Uterus (tissue), 3 donors: ENCODE measurements at regions not wholly inside any gene's neighbourhood (a gene's known extent, or its start where the extent isn't known, plus 50 kb on each side); places are given as distances from the start of the nearest gene placed in this dataset.

Experiments used
- DNase-seq, 2 donors: peaks; one replicate each; pipeline ENCODE4 v3.0.0-alpha.2; 2019 to 2020
- H3K27ac ChIP-seq, 2 donors: fragments of 200-600 bp; sonication (generic); 1 replicate in 1 of 2; 2 replicates in 1 of 2; pipeline ENCODE4 v1.5.1; 2016 to 2018
- H3K27me3 ChIP-seq, 2 donors: fragments of 200-600 bp; sonication (generic); one replicate each; pipeline ENCODE4 v1.5.1; 2018 to 2019; ENCODE audit warnings: control low read depth in 1 of 2
- H3K36me3 ChIP-seq, 2 donors: fragments of 200-600 bp; sonication (generic); one replicate each; pipeline ENCODE4 v1.5.1; 2019; ENCODE audit warnings: control low read depth in 1 of 2
- H3K4me1 ChIP-seq, 2 donors: fragments of 200-600 bp; sonication (generic); one replicate each; pipeline ENCODE4 v1.5.1; 2018 to 2019; ENCODE audit warnings: control low read depth in 1 of 2
- H3K4me3 ChIP-seq, 2 donors: fragments of 200-600 bp; sonication (generic); 1 replicate in 1 of 2; 2 replicates in 1 of 2; pipeline ENCODE4 v1.5.1; 2018 to 2019; ENCODE audit warnings: mild to moderate bottlenecking in 1 of 2
- H3K9me3 ChIP-seq, 2 donors: fragments of 200-600 bp; sonication (generic); one replicate each; pipeline ENCODE4 v1.5.1; 2019; ENCODE audit warnings: control low read depth in 1 of 2
- CTCF ChIP-seq, 4 experiments: fragments of 200-600 bp in 2 of 4; fragments of 450-650 bp in 2 of 4; sonication (generic) in 2 of 4; IDR thresholded peaks; one replicate each; pipeline ENCODE4 v1.5.1; 2016 to 2019; ENCODE audit warnings: antibody characterized with exemption in 4 of 4, mild to moderate bottlenecking in 2 of 4, moderate library complexity in 1 of 4
- POLR2A ChIP-seq, 2 donors: fragments of 450-650 bp; IDR thresholded peaks; one replicate each; pipeline ENCODE4 v1.6.1; 2016; ENCODE audit warnings: antibody characterized with exemption in 2 of 2, mild to moderate bottlenecking in 1 of 2, moderate library complexity in 1 of 2
- intact Hi-C: fragments of 100-400 bp; cut with DNase I; formaldehyde crosslinking; loops from one replicate; pipeline ENCODE4 v1.15.1; 2023; ENCODE audit warnings: low total_unique reads
- donor health status: DM: yes; HTN: yes; CAD: no.

- TF ChIP-seq POLR2A (IDR thresholded peaks at IDR 0.05): no peak
- TF ChIP-seq CTCF (IDR thresholded peaks at IDR 0.05): no peak
Observed at GRCh38 chr3:111282024-111282423, 210.4 kb downstream of the NECTIN3 start.

GRCh38 chr3:111283165-111283564 lies 211.5 kb downstream of the NECTIN3 start:
- TF ChIP-seq CTCF (IDR thresholded peaks at IDR 0.05) (no peak), POLR2A (IDR thresholded peaks at IDR 0.05) (no peak)
- H3K4me3 ChIP-seq: no peak overlapping the region
- no peaks in the 10 kb centered on the region for H3K4me1 ChIP-seq
- H3K36me3 ChIP-seq: no peaks in the 10 kb centered on the region
- DNase-seq: no peak
- no peaks in the 10 kb centered on the region for H3K27me3 ChIP-seq
- intact Hi-C loops: no loop called here
- no peak overlapping the region for H3K27ac ChIP-seq
- H3K9me3 ChIP-seq: no peaks in the 10 kb centered on the region

More at GRCh38 chr3:111282024-111282423, 210.4 kb downstream of the NECTIN3 start:
- Histone ChIP-seq H3K36me3 (no peaks in the 10 kb centered on the region), H3K27ac (no peak overlapping the region), H3K9me3 (no peaks in the 10 kb centered on the region), H3K4me1 (no peaks in the 10 kb centered on the region), H3K4me3 (no peak overlapping the region), H3K27me3 (no peaks in the 10 kb centered on the region)
- intact Hi-C loops: no loop called here
- DNase-seq: no peak

GRCh38 chr3:111284503-111285183 lies 213.0 kb downstream of the NECTIN3 start:
- Histone ChIP-seq H3K4me3 (no peak overlapping the region), H3K36me3 (no peaks in the 10 kb centered on the region), H3K4me1 (no peaks in the 10 kb centered on the region), H3K9me3 (no peaks in the 10 kb centered on the region), H3K27ac (no peak overlapping the region), H3K27me3 (no peaks in the 10 kb centered on the region)
- intact Hi-C loops: no loop called here
- no peak for TF ChIP-seq POLR2A (IDR thresholded peaks at IDR 0.05)
- no peak for TF ChIP-seq CTCF (IDR thresholded peaks at IDR 0.05)
- no peak for DNase-seq

GRCh38 chr3:111285184-111285538 lies 213.5 kb downstream of the NECTIN3 start:
- H3K27ac ChIP-seq: no peak overlapping the region
- intact Hi-C loops: no loop called here
- H3K4me3 ChIP-seq: no peak overlapping the region
- TF ChIP-seq POLR2A (IDR thresholded peaks at IDR 0.05) (no peak), CTCF (IDR thresholded peaks at IDR 0.05) (no peak)
- no peak for DNase-seq
- no peaks in the 10 kb centered on the region for H3K4me1 ChIP-seq
- no peaks in the 10 kb centered on the region for H3K27me3 ChIP-seq
- no peaks in the 10 kb centered on the region for H3K36me3 ChIP-seq
- no peaks in the 10 kb centered on the region for H3K9me3 ChIP-seq

- Histone ChIP-seq H3K4me1 (no peaks in the 10 kb centered on the region), H3K36me3 (no peaks in the 10 kb centered on the region), H3K4me3 (no peak overlapping the region), H3K27me3 (no peaks in the 10 kb centered on the region), H3K9me3 (no peaks in the 10 kb centered on the region), H3K27ac (no peak overlapping the region)
- intact Hi-C loops: no loop called here
- DNase-seq: no peak
- no peak for TF ChIP-seq CTCF (IDR thresholded peaks at IDR 0.05)
- TF ChIP-seq POLR2A (IDR thresholded peaks at IDR 0.05): no peak
Observed at GRCh38 chr3:111285694-111286093, 214.1 kb downstream of the NECTIN3 start.
